GM19463 (cell line): ENCODE measurements at regions not wholly inside any gene's neighbourhood (a gene's known extent, or its start where the extent isn't known, plus 50 kb on each side); places are given as distances from the start of the nearest gene placed in this dataset.

Experiments
- ATAC-seq: cut with Tn5 transposase; IDR thresholded peaks from one replicate; pipeline ENCODE4 v1.9.1; 2021; ENCODE audit warnings: mild to moderate bottlenecking, moderate library complexity; ENCODE audit not compliant: unreplicated experiment

DNA sequence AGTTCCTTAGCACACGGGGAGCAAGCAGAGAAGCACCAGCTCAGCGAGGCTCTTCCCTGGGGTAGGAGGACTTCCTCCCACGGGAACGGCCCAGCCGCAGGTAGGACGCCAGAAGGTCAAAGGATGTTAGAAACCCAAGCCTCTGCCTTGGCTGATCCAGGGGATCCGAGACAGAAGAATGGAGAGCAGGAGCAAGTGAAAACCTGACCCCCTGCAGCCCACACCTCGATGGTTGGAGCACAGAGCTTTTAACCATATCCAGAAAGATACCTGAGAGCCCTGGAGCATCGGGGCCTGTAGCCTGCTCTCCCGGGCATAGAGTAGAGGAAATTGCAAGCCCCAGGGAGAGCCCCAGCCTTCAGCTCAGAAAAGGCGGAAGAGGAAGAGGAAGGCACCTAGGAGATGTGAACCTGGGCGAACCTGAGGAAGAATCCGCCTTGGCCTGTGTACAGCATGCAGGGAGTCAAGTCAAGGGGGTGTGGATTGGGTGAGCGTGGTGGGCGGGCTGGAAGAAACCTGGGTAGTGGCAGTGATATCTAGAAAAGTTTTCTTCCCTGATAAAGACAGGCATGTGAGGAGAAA, 76.3 kb downstream of the PSMG1 start:
- no peak for ATAC-seq

DNA sequence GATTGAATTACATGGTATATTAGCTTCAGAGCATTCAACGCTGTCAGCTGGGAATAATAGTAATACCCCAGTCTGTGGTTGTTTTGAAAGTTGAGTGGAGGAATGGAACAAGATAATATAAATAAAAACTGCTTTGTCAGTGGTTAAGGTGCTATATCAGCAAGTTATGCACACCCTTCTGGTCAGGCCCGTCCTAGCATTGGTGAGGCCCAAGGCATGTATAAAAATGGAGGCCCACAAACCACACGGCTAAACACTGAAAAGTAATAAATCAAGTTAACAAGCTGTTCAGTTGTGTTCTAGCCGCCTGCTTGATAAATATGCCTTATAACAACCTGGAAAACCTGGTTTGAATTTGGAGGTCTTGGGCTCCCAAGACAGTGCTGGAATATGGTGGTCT, 77.4 kb downstream of the PSMG1 start:
- ATAC-seq, result no peak

- no peak for ATAC-seq
These were observed 77.9 kb downstream of the PSMG1 start for GRCh38 chr21:39105341-39105765.

GRCh38 chr21:39104911-39105310, 78.3 kb downstream of the PSMG1 start:
- no peak for ATAC-seq

- ATAC-seq, result no peak
These were observed 79.6 kb downstream of the PSMG1 start for GRCh38 chr21:39103689-39104088.

DNA sequence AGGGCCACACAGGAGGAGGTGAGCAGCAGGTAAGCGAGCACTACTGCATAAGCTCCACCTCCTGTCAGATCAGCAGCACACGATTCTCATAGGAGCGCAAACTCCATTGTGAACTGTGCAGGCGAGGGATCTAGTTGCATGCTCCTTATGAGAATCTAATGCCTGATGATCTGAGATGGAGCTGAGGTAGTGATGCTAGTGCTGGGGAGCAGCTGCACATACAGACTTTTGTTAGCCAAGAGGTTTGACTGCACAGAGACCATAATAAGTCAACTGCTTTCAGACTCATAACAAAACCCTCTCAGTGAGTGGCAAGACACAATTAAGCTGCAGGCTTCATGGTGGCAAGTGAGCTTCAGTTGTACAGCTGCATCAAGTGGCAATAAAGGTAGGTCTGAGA, 83.4 kb downstream of the PSMG1 start:
- ATAC-seq, result no peak

DNA sequence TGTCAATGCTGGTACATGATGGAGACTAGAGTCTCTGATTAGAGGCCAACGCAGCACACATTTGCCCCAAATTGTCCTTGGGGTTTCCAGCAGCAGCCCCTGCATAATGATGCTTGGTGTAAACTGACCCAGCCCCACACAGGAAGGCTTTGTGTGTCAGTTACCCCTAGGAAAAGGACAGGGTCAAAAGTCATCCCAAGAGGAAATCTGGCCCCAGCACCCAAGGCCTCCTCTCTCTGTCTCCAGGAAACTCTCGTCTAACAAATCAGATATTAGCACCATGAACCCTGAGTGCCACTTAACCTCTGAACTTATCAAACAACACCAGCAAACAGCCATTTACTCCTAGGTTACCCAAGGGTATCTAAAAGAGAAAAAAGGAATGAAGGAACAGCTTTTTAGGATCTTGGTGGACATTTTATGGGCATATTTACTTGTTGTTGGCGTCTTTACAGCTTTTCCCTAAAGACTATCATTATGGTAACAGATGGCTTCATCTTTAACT, 84.5 kb downstream of the PSMG1 start:
- ATAC-seq, result no peak

DNA sequence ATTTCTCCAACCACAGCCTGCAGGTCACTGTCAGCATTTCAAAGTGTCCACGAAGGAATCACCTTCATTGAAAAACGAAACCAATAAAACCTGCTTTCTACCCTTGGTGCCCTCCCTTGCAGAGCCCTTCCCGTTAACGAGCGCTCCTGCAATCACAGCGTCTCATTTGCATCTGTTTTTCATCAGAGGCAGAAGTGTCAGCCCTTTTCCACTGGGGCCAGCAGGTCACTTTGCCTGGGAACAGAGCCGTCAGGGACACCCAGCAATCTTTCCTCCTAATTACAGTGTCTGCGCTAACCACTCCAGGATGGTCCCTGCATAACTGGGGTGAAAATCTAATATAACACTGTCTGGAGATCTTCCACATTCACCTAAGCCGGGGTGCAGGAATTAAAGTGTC, 85.3 kb downstream of the PSMG1 start:
- ATAC-seq, result no peak

GRCh38 chr21:39097335-39097861, 85.9 kb downstream of the PSMG1 start:
- no peak for ATAC-seq

- ATAC-seq, result no peak
These were observed 86.5 kb downstream of the PSMG1 start for GRCh38 chr21:39096754-39097153.

GRCh38 chr21:39095681-39096080, 87.6 kb downstream of the PSMG1 start:
- ATAC-seq, result no peak

- no peak for ATAC-seq
These were observed 88.2 kb downstream of the PSMG1 start for GRCh38 chr21:39094847-39095579.

GRCh38 chr21:39094087-39094780, 89.0 kb downstream of the PSMG1 start:
- no peak for ATAC-seq

DNA sequence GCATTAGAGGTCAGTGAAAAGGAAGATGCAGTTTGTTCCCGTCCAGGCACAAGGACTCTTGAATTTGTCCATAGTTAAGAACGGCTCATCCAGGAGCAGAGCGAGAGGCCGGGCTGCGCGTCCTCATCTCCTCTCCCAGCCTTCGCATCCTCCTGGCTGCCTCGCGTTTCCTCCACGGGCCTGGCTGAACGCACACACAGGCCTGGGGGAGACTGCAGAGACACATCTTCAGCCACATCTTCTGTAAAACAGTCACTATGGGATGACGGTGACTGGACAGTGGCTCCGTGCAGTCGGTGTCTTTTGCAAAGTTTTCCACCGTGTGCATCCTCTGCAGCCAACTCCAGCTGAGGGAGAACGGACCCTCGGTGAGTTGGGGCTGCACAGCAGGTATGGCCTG, 89.7 kb downstream of the PSMG1 start:
- no peak for ATAC-seq

DNA sequence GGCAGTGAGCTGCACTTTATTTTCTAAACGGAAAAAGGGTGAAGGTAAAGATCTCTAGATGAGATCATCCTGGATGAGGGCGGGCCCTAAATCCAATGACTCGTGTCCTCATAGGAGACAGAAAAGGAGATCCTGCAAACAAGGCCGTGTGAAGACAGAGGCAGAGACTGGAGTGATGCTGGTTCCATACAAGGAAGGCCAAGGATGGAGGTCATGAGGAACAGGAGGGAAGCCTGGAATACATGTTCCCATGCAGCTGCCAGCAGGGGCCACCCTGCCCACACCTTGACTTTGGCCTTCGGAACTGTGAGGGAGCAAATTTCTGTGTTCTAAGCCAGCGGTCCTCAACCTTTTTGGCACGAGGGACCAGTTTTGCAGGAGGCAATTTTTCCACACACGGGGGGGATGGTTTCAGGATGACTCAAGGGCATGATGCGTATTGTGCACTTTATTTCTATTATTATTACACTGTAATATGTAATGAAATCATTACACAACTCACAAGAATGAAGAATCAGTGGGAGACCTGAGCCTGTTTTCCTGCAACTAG, 94.3 kb downstream of the PSMG1 start:
- ATAC-seq, result no peak

GRCh38 chr21:39088031-39088370, 95.2 kb downstream of the PSMG1 start:
- no peak for ATAC-seq

DNA sequence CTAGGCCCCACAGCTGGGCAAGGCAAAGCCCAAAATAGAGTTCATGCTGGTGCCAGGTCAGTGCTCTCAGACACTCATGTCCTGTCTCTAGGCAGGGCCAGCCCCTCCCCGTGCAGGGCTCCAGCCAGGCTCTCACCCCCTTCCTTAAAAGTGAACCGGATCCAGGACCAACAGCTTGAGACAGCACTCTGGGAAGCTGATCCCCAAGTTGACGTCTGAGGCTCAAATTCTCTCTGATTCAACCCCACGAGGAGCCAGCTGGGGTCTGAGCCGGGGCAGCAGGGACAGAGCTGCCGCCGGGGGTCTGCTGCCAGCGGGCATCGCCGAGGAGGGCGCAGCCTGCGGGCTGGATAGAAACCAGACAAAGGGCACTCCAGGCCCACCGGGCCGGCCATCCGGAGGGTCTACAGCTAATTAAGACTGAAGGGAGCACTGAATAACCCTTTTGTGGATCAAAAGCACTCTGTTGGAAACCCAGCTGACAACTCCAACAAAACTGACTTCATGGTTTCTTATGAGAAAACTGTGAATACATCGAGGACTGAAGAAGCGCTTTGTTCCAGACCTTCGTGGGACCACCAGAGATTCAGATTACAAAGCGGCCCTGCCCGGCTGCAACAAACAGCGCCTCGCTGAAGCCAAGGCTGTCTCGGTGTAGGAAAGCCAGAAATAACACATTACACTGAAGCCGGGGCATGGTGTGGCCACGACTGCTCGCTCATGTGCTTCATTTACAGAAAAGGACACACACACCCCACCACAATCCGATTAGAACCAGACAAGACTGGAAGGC, 95.8 kb downstream of the PSMG1 start:
- ATAC-seq, result no peak

DNA sequence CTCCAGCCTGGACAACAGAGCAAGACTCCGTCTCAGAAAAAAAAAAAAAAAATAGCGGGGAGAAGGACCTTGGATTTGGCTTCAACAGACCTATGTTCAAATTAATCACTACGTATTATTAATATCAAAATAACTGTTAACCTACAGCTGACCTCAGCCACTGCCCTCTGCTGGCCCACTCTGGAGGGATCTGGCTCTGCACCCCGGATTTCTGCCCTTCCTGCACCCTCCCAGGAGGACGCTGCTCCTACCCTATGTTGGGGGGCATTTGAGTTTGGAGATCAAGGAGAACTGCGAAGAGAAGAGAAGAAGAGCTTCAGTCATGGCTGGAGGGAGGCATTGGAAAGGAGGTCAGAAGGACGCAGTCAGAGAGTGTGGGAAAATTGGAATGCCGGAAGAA, 96.7 kb downstream of the PSMG1 start:
- no peak for ATAC-seq

DNA sequence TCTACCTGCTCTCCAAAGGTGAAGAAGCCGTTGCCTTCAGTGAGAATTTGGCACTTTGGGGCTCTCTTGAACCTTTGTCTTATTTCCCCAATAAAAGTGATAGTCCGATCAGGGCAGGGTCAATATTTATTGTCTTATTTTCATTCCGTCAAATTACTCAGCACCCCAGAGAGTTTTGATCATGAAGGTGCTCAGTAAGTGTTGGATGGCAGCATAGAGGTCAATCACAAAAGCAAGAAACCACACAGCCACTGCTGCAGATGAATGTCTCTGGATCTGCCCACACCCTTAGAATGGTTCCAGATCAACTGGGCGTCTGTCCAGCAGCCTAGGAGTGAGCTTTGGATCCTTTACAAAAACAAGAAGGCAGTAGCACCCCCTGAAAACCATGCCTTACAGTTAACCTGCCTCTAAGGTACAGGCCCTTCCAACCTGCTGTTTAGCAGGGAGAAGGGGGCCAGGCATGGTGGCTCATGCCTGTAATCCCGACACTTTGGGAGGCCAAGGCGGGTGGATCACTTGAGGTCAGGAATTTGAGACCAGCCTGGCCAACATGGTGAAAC, 97.3 kb downstream of the PSMG1 start:
- ATAC-seq, result no peak

GRCh38 chr21:39084979-39085729, 98.1 kb downstream of the PSMG1 start:
- ATAC-seq, result no peak
